Activated naive CD8-positive, alpha-beta T cell treated with anti-CD3 and anti-CD28 coated beads, Interleukin-2, amount 10 ng/mL, durations not matched to agents 7 days and 5 days (primary cell): ENCODE measurements at regions not wholly inside any gene's neighbourhood (a gene's known extent, or its start where the extent isn't known, plus 50 kb on each side); places are given as distances from the start of the nearest gene placed in this dataset.

Experiments used
- ATAC-seq: fragments of 150-1000 bp; cut with Tn5 transposase; one replicate; pipeline ENCODE4 v1.10.0; 2021; ENCODE audit warnings: low read depth, moderate library complexity
- POLR2A ChIA-PET: fragments of 350-600 bp; sonication (Branson Sonifier 250); formaldehyde crosslinking; loops from one replicate; lab custom pipeline; 2021; ENCODE audit warnings: antibody characterized with exemption; lab: Charles Lee
- DNase-seq: peaks from one replicate; pipeline ENCODE4 v3.0.0; 2021
- H3K27ac Mint-ChIP-seq: one replicate; pipeline ENCODE4 v1.8.0; 2022; ENCODE audit warnings: mild to moderate bottlenecking, mixed read lengths
- H3K27me3 Mint-ChIP-seq: one replicate; pipeline ENCODE4 v1.8.0; 2022; ENCODE audit warnings: mild to moderate bottlenecking, moderate library complexity, mixed read lengths
- H3K36me3 Mint-ChIP-seq: one replicate; pipeline ENCODE4 v1.8.0; 2021; ENCODE audit warnings: mild to moderate bottlenecking, mixed read lengths
- H3K4me1 Mint-ChIP-seq: one replicate; pipeline ENCODE4 v1.8.0; 2021; ENCODE audit warnings: mixed read lengths
- H3K4me3 Mint-ChIP-seq: one replicate; pipeline ENCODE4 v1.8.0; 2022; ENCODE audit warnings: mild to moderate bottlenecking, moderate library complexity, mixed read lengths
- H3K9me3 Mint-ChIP-seq: one replicate; pipeline ENCODE4 v1.8.0; 2021; ENCODE audit warnings: mixed read lengths

DNA sequence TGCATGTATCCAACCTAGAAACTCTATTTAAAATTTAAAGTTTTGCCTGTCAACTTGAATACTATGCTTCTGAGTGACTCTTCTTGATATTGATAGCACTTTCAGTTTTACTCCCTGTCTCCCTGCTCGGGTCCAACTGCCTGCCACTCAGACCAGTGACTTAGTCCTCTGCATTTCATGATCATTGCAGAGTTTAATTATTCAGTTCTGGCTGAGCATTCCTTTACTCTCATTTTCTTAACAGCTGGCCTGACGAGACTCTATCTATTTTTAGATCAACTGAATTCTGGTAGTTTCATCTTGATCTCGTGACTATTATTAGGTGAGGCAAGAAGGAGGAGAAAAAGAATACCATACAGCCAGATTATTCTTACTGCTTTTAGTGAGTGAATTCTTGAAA lies 617.4 kb downstream of the SI start:
- H3K36me3 Mint-ChIP-seq, result no peaks in the 10 kb centered on the region
- H3K27me3 Mint-ChIP-seq, result no peaks in the 10 kb centered on the region
- no peaks in the 10 kb centered on the region for H3K4me1 Mint-ChIP-seq
- peaks cover 5% of the 10 kb centered on the region for H3K9me3 Mint-ChIP-seq
- POLR2A ChIA-PET, result no interaction called here
- no peak overlapping the region for H3K27ac Mint-ChIP-seq
- ATAC-seq, result no peak
- H3K4me3 Mint-ChIP-seq, result no peak overlapping the region
- no peak for DNase-seq

DNA sequence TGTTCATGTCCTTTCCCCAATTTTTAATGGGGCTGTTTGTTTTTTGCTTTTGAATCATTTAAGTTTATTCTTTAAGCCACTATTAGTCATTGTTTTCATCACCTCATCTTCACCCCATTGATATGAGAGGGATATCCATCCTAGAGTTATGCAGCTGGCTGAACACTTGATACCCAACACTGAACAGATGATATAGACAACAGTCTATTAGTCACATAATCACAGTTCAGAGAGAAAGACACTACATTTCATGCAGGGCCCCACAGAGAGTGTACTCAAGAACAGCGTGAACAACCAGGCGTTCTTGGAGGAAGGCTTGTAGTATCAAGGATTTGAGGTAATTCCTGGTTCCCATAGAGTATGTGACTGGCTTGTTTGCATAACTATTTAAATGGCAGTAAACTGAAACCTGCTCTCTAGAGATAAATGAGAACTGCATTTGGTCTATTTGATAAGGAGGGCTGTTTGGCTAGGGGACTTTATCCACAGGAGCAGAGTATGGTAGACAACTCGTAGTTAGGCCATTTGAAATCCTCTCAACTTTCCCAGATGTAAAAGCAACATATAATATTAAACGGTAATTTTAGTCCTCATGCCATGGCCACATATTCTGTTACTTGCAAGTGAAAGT lies 618.7 kb downstream of the SI start:
- H3K27ac Mint-ChIP-seq, result no peak overlapping the region

DNA sequence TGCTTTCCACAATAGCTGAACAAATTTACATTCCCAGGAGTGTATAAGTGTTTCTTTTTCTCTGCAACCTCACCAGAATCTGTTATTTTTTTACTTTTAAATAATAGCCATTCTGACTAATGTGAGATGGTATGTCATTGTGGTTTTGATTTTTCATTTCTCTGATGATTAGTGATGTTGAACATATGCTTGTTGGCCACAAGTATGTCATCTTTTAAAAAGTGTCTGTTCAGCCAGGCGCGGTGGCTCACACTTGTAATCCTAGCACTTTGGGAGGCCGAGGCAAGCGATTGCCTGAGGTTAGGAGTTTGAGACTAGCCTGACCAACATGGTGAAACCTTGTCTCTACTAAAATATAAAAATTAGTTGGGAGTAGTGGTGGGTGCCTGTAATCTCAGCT lies 619.3 kb downstream of the SI start:
- H3K36me3 Mint-ChIP-seq, result no peaks in the 10 kb centered on the region
- no peak overlapping the region for H3K27ac Mint-ChIP-seq
- H3K4me3 Mint-ChIP-seq, result no peak overlapping the region
- ATAC-seq (no peak), DNase-seq (no peak)
- no peaks in the 10 kb centered on the region for H3K4me1 Mint-ChIP-seq
- POLR2A ChIA-PET, result no interaction called here
- no peaks in the 10 kb centered on the region for H3K27me3 Mint-ChIP-seq
- H3K9me3 Mint-ChIP-seq, result peaks cover 5% of the 10 kb centered on the region

More for the DNA sequence above, 618.7 kb downstream of the SI start:
- H3K4me3 Mint-ChIP-seq, result no peak overlapping the region
- no peaks in the 10 kb centered on the region for H3K36me3 Mint-ChIP-seq
- peaks cover 5% of the 10 kb centered on the region for H3K9me3 Mint-ChIP-seq
- ATAC-seq (no peak), DNase-seq (no peak)
- no peaks in the 10 kb centered on the region for H3K27me3 Mint-ChIP-seq
- POLR2A ChIA-PET, result no interaction called here
- H3K4me1 Mint-ChIP-seq, result no peaks in the 10 kb centered on the region

DNA sequence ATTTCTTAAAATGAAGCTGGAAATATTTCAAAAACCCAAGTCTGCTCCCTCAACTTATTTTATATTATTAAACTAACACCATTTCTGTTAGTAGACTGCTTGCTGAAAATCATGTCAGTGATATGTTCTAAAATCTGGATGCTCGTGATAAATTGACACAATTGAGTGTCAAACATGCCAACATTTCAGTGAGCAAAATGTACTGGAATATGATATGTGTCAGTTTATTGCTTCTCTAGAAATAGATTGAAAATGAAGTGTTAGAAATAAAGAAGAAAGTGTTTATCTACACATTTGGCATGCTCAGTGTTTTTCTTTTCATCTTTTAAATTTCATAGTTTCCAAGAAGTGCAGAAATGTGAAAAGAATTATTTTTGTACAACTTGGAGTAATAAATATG lies 624.6 kb downstream of the SI start:
- H3K4me1 Mint-ChIP-seq, result no peaks in the 10 kb centered on the region
- ATAC-seq (no peak), DNase-seq (no peak)
- peaks cover 6% of the 10 kb centered on the region for H3K9me3 Mint-ChIP-seq
- H3K4me3 Mint-ChIP-seq, result no peak overlapping the region
- H3K27ac Mint-ChIP-seq, result no peak overlapping the region
- POLR2A ChIA-PET, result no interaction called here
- no peaks in the 10 kb centered on the region for H3K36me3 Mint-ChIP-seq
- H3K27me3 Mint-ChIP-seq, result no peaks in the 10 kb centered on the region

- Mint-ChIP-seq H3K27me3 (no peaks in the 10 kb centered on the region), H3K9me3 (peaks cover 6% of the 10 kb centered on the region), H3K27ac (no peak overlapping the region), H3K36me3 (no peaks in the 10 kb centered on the region), H3K4me3 (no peak overlapping the region), H3K4me1 (no peaks in the 10 kb centered on the region)
- POLR2A ChIA-PET, result no interaction called here
- ATAC-seq (no peak), DNase-seq (no peak)
These were observed 625.6 kb downstream of the SI start for GRCh38 chr3:164452707-164453106.

DNA sequence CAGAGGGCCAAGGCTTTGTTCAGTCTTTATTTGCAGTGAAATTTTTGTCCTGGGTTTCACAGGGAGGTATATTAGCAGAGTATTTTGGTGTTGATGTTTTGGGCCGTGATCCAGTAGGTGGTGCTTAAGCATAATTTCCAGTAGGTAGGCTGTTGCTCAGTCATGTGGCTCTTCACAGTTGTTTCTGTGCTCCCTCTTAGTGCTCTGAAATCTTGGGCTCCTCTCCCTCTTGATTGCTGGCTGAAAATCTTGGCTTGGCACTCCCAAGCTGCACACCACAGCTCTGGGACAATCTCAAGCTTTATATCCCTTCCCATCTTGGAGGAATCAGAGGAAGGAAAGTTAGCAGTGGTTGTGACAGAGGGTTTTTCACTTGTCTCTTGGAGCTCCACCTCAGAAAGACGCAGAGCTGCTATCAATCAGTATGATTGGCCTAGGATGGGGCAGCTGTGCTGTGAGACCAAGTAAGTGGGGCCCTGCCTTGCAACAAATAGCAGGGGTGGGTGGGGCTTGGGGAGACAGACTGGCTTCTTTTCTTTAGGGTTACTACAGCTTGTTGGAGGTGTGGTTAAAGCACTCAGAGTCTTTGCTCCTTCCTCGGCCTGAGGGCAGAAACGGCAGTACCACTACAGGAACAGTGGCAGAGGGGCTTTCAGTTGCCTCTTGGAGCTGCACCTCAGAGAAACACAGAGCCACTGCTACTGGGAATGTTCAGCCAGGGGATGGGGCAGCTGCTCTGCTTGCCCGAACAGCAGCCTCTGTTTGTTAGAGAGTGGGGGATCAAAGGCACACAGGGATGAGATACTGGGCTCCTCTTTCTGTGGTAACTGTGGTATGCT lies 627.0 kb downstream of the SI start:
- POLR2A ChIA-PET, result no interaction called here
- ATAC-seq, result no peak

GRCh38 chr3:164450276-164450905 lies 627.9 kb downstream of the SI start:
- POLR2A ChIA-PET, result no interaction called here
- H3K36me3 Mint-ChIP-seq, result no peaks in the 10 kb centered on the region
- no peak overlapping the region for H3K27ac Mint-ChIP-seq
- no peaks in the 10 kb centered on the region for H3K4me1 Mint-ChIP-seq
- H3K9me3 Mint-ChIP-seq, result peaks cover 8% of the 10 kb centered on the region
- DNase-seq, result no peak
- no peak overlapping the region for H3K4me3 Mint-ChIP-seq
- H3K27me3 Mint-ChIP-seq, result no peaks in the 10 kb centered on the region
- no peak for ATAC-seq

More for the DNA sequence above, 627.0 kb downstream of the SI start:
- Mint-ChIP-seq H3K27me3 (no peaks in the 10 kb centered on the region), H3K4me3 (no peak overlapping the region), H3K36me3 (no peaks in the 10 kb centered on the region), H3K9me3 (peaks cover 6% of the 10 kb centered on the region), H3K4me1 (no peaks in the 10 kb centered on the region), H3K27ac (no peak overlapping the region)
- no peak for DNase-seq

DNA sequence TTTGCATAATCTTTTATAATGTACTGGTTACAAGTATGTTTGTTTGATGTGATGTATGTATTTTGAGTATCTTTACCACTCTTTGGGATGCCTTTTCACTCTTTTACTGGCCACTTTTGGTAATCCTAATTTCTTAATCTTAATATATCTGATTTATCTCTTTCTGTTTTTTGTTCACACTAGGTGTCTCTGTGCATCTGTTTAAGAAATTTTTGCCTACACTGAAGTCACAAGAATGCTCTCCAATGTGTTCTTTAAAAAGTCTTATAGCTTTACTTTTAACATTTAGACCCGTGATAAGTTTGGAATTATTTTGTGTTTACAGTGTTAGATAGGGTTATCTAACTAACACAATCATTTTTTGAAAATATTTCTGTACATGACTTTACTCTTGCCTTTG lies 659.1 kb downstream of the SI start:
- Mint-ChIP-seq H3K4me3 (no peak overlapping the region), H3K27ac (no peak overlapping the region), H3K36me3 (no peaks in the 10 kb centered on the region), H3K9me3 (peaks cover 1% of the 10 kb centered on the region), H3K27me3 (no peaks in the 10 kb centered on the region), H3K4me1 (no peaks in the 10 kb centered on the region)
- DNase-seq, result no peak
- ATAC-seq, result no peak
- POLR2A ChIA-PET, result no interaction called here

- H3K4me1 Mint-ChIP-seq, result no peaks in the 10 kb centered on the region
- H3K9me3 Mint-ChIP-seq, result peaks cover 1% of the 10 kb centered on the region
- H3K4me3 Mint-ChIP-seq, result no peak overlapping the region
These were observed 659.9 kb downstream of the SI start for GRCh38 chr3:164418414-164418813.

GRCh38 chr3:164417955-164418354 lies 660.3 kb downstream of the SI start:
- ATAC-seq, result no peak
- no peaks in the 10 kb centered on the region for H3K36me3 Mint-ChIP-seq
- no peak overlapping the region for H3K4me3 Mint-ChIP-seq
- H3K27me3 Mint-ChIP-seq, result no peaks in the 10 kb centered on the region
- DNase-seq, result no peak
- peaks cover 2% of the 10 kb centered on the region for H3K9me3 Mint-ChIP-seq
- no peaks in the 10 kb centered on the region for H3K4me1 Mint-ChIP-seq
- H3K27ac Mint-ChIP-seq, result no peak overlapping the region
- POLR2A ChIA-PET, result no interaction called here

More at GRCh38 chr3:164418414-164418813, 659.9 kb downstream of the SI start:
- DNase-seq, result no peak
- no peak overlapping the region for H3K27ac Mint-ChIP-seq
- no peaks in the 10 kb centered on the region for H3K27me3 Mint-ChIP-seq
- POLR2A ChIA-PET, result no interaction called here
- no peaks in the 10 kb centered on the region for H3K36me3 Mint-ChIP-seq
- no peak for ATAC-seq

- Mint-ChIP-seq H3K4me1 (no peaks in the 10 kb centered on the region), H3K4me3 (no peak overlapping the region), H3K9me3 (peaks cover 2% of the 10 kb centered on the region), H3K27me3 (no peaks in the 10 kb centered on the region), H3K27ac (no peak overlapping the region), H3K36me3 (no peaks in the 10 kb centered on the region)
- DNase-seq, result no peak
- POLR2A ChIA-PET, result no interaction called here
- ATAC-seq, result no peak
These were observed 661.6 kb downstream of the SI start for GRCh38 chr3:164416491-164417222.

DNA sequence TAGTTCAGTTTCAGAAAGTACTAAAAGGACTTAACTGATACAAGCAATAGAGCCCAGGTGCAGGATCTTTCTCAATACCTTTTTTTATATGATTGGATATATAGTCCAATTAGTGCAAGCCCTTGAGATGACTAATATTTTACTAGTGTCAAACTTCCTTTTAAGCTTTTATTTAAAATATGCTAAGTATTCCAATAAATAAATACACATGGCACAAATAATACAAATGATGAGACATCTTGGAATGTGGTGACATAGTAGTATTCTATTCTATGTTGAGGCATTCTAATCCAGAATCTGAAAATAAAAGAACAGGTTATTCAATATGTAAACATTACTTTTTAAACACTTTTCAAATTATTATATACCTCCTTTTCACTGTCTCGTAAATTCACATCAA lies 670.0 kb downstream of the SI start:
- POLR2A ChIA-PET, result no interaction called here
- no peak overlapping the region for H3K27ac Mint-ChIP-seq
- H3K4me1 Mint-ChIP-seq, result no peaks in the 10 kb centered on the region
- peaks cover 9% of the 10 kb centered on the region for H3K9me3 Mint-ChIP-seq
- no peaks in the 10 kb centered on the region for H3K36me3 Mint-ChIP-seq
- H3K4me3 Mint-ChIP-seq, result no peak overlapping the region
- DNase-seq (no peak), ATAC-seq (no peak)
- no peaks in the 10 kb centered on the region for H3K27me3 Mint-ChIP-seq

DNA sequence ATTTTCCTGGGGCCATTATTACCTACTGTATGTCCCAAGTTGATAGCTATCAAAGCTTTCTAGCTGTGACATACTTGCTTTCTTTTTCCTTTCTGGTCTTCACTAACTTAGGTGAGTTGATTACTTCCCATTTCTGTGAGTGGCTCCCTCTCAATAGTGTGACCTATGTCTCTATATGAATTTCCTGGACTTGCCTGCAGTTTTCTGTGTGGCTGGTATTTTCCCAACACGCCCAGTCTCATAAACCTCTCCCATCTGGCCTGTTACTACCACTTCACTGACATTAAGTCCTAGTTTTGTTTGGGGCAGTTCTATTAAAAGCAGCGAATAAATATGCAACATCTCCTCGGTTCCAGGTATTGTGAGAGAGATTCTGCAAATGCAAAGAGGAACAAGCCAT lies 671.2 kb downstream of the SI start:
- no peak overlapping the region for H3K27ac Mint-ChIP-seq
- no peak overlapping the region for H3K4me3 Mint-ChIP-seq
- H3K36me3 Mint-ChIP-seq, result no peaks in the 10 kb centered on the region
- ATAC-seq, result no peak
- H3K4me1 Mint-ChIP-seq, result no peaks in the 10 kb centered on the region
- no peaks in the 10 kb centered on the region for H3K27me3 Mint-ChIP-seq
- DNase-seq, result no peak
- POLR2A ChIA-PET, result no interaction called here
- peaks cover 9% of the 10 kb centered on the region for H3K9me3 Mint-ChIP-seq
